DND-41 (cell line): ENCODE measurements at regions not wholly inside any gene's neighbourhood (a gene's known extent, or its start where the extent isn't known, plus 50 kb on each side); places are given as distances from the start of the nearest gene placed in this dataset.

Experiments
- ATAC-seq: fragments of 200-7000 bp; cut with Tn5 transposase; 3 replicates; pipeline ENCODE4 v1.9.1; 2021; ENCODE audit warnings: low read depth; ENCODE audit not compliant: insufficient read depth
- DNase-seq: peaks from one replicate; pipeline ENCODE4 v3.0.0-alpha.2; 2020
- H2AFZ ChIP-seq: 2 replicates; pipeline ENCODE4 v1.6.0; 2012; ENCODE audit warnings: low read depth, low read length
- H3K27ac ChIP-seq: 2 replicates; pipeline ENCODE4 v1.5.1; 2012; ENCODE audit warnings: low read length, inconsistent platforms
- H3K27me3 ChIP-seq: fragments of 200-600 bp; sonication (generic); 2 replicates; pipeline ENCODE4 v1.6.0; 2012; ENCODE audit warnings: low read length, mild to moderate bottlenecking, inconsistent platforms; ENCODE audit not compliant: insufficient read depth, poor library complexity
- H3K36me3 ChIP-seq: 2 replicates; pipeline ENCODE4 v1.5.1; 2012; ENCODE audit warnings: low read length, inconsistent platforms; ENCODE audit not compliant: insufficient read depth
- H3K4me1 ChIP-seq: 2 replicates; pipeline ENCODE4 v1.5.1; 2012; ENCODE audit warnings: mild to moderate bottlenecking, low read length; ENCODE audit not compliant: insufficient read depth
- H3K4me2 ChIP-seq: 2 replicates; pipeline ENCODE4 v1.6.0; 2012; ENCODE audit warnings: mild to moderate bottlenecking, moderate library complexity, low read length, inconsistent platforms; ENCODE audit not compliant: insufficient read depth
- H3K4me3 ChIP-seq, 2 experiments: fragments of 200-600 bp in 1 of 2; shearing (Covaris generic) in 1 of 2; 2 replicates each; pipeline ENCODE4 v1.5.1; 2012 to 2016; ENCODE audit warnings: inconsistent platforms in 2 of 2, low read length in 2 of 2, mild to moderate bottlenecking in 2 of 2, low read depth in 1 of 2, moderate library complexity in 1 of 2
- H3K79me2 ChIP-seq: 2 replicates; pipeline ENCODE4 v1.6.0; 2012; ENCODE audit warnings: low read length, inconsistent platforms; ENCODE audit not compliant: insufficient read depth
- H3K9ac ChIP-seq: 2 replicates; pipeline ENCODE4 v1.6.0; 2012; ENCODE audit warnings: low read depth, mild to moderate bottlenecking, inconsistent platforms, low read length, moderate library complexity
- H3K9me3 ChIP-seq: 2 replicates; pipeline ENCODE4 v1.5.1; 2012; ENCODE audit warnings: low read length, moderate library complexity, mild to moderate bottlenecking, inconsistent platforms; ENCODE audit not compliant: insufficient read depth, severe bottlenecking
- H4K20me1 ChIP-seq: 2 replicates; pipeline ENCODE4 v1.6.0; 2012; ENCODE audit warnings: low read length; ENCODE audit not compliant: insufficient read depth
- CTCF ChIP-seq: IDR thresholded peaks from 2 replicates; pipeline ENCODE4 v1.5.1; 2012; ENCODE audit warnings: borderline replicate concordance, low read length, moderate library complexity, mild to moderate bottlenecking; ENCODE audit not compliant: poor library complexity, severe bottlenecking; ENCODE audit errors: extremely low read depth
- EZH2 ChIP-seq: IDR thresholded peaks from 3 replicates; pipeline ENCODE4 v1.6.1; 2012; ENCODE audit warnings: borderline replicate concordance, low read depth, mild to moderate bottlenecking, moderate library complexity, low read length, inconsistent platforms; ENCODE audit not compliant: severe bottlenecking

- H3K4me3 ChIP-seq = no peak overlapping the region
- H3K27ac ChIP-seq = no peak overlapping the region
- no peaks in the 10 kb centered on the region for H3K27me3 ChIP-seq
- H4K20me1 ChIP-seq = no peaks in the 10 kb centered on the region
- TF ChIP-seq CTCF (no peak), EZH2 (no peak)
- H2AFZ ChIP-seq = no peak overlapping the region
- DNase-seq (no peak), ATAC-seq (no peak)
- H3K4me2 ChIP-seq = no peak overlapping the region
- H3K36me3 ChIP-seq = no peaks in the 10 kb centered on the region
- H3K79me2 ChIP-seq = no peaks in the 10 kb centered on the region
- no peak overlapping the region for H3K9ac ChIP-seq
- no peaks in the 10 kb centered on the region for H3K4me1 ChIP-seq
- no peaks in the 10 kb centered on the region for H3K9me3 ChIP-seq
Observed at GRCh38 chr5:167870055-167870454, 421.4 kb upstream of the WWC1 start.

GRCh38 chr5:167871091-167871490 is 420.4 kb upstream of the WWC1 start:
- ATAC-seq (no peak), DNase-seq (no peak)
- peaks cover 3% of the 10 kb centered on the region for H3K9me3 ChIP-seq
- H3K4me1 ChIP-seq = no peaks in the 10 kb centered on the region
- H2AFZ ChIP-seq = no peak overlapping the region
- H3K4me2 ChIP-seq = no peak overlapping the region
- H3K9ac ChIP-seq = no peak overlapping the region
- no peak overlapping the region for H3K4me3 ChIP-seq
- H3K27ac ChIP-seq = no peak overlapping the region
- no peaks in the 10 kb centered on the region for H3K36me3 ChIP-seq
- H4K20me1 ChIP-seq = no peaks in the 10 kb centered on the region
- TF ChIP-seq EZH2 = no peak
- TF ChIP-seq CTCF = no peak
- no peaks in the 10 kb centered on the region for H3K27me3 ChIP-seq
- no peaks in the 10 kb centered on the region for H3K79me2 ChIP-seq

GRCh38 chr5:167872791-167873190 is 418.7 kb upstream of the WWC1 start:
- Histone ChIP-seq H3K27me3 (no peaks in the 10 kb centered on the region), H3K79me2 (no peaks in the 10 kb centered on the region), H3K4me2 (no peak overlapping the region), H3K4me1 (no peaks in the 10 kb centered on the region), H3K9ac (no peak overlapping the region), H3K4me3 (no peak overlapping the region), H2AFZ (no peak overlapping the region), H3K9me3 (peaks cover 7% of the 10 kb centered on the region), H4K20me1 (no peaks in the 10 kb centered on the region), H3K36me3 (no peaks in the 10 kb centered on the region), H3K27ac (no peak overlapping the region)
- TF ChIP-seq EZH2 = no peak
- no peak for TF ChIP-seq CTCF
- no peak for ATAC-seq
- DNase-seq = no peak
